K562 (cell line): ENCODE measurements at regions not wholly inside any gene's neighbourhood (a gene's known extent, or its start where the extent isn't known, plus 50 kb on each side); places are given as distances from the start of the nearest gene placed in this dataset.

Experiments
- ATAC-seq: fragments of 200-7000 bp; cut with Tn5 transposase; 3 replicates; pipeline ENCODE4 v1.9.1; 2020; ENCODE audit warnings: moderate library complexity
- BruUV-seq: library from RNA; stranded (reverse); fragments of 400-500 nt; replicated peaks from 2 replicates; lab custom pipeline; 2021; lab: Mats Ljungman, UMichigan
- CTCF ChIA-PET: fragments of 300-600 bp; formaldehyde crosslinking; extraction: SDS; loops from one replicate; lab custom pipeline; 2021; ENCODE audit warnings: low intra/inter-chr PET ratio; lab: Yijun Ruan, JAX
- POLR2A ChIA-PET: fragments of 300-600, 350-650 bp; sonication (Branson Sonifier 250); formaldehyde crosslinking; extraction: SDS; loops from one replicate; lab custom pipeline; 2021; ENCODE audit warnings: antibody characterized with exemption, inconsistent platforms; lab: Yijun Ruan, JAX
- DNase-seq, 4 experiments: peaks; one replicate each; pipeline versions ENCODE4 v3.0.0 to v3.0.0-alpha.2; 2011 to 2018; ENCODE audit warnings: low spot score in 3 of 4, mixed read lengths in 3 of 4; ENCODE audit errors: extremely low read depth in 1 of 4
- FAIRE-seq: peaks from 2 replicates; lab custom pipeline; 2011; peaks lifted over from hg19 to GRCh38; lab: Jason Lieb, UNC
- H2AFZ ChIP-seq: 2 replicates; pipeline ENCODE4 v1.6.0; 2011; ENCODE audit warnings: low read depth, low read length, control low read depth, inconsistent platforms
- H3K27ac ChIP-seq: fragments of 200-600 bp; 3 replicates; pipeline ENCODE4 v1.8.0; 2011; ENCODE audit warnings: low read depth, mild to moderate bottlenecking, control low read depth, inconsistent platforms, low read length, moderate library complexity, mixed read lengths; ENCODE audit errors: extremely low read depth
- H3K27me3 ChIP-seq, 2 experiments: fragments of 300-600 bp in 1 of 2; 2 replicates in 1 of 2; 3 replicates in 1 of 2; pipeline versions ENCODE4 v1.6.0 to v1.8.0; 2011; ENCODE audit warnings: inconsistent platforms in 2 of 2, low read length in 2 of 2, mild to moderate bottlenecking in 1 of 2, mixed read lengths in 1 of 2, moderate library complexity in 1 of 2; ENCODE audit not compliant: control insufficient read depth in 2 of 2, insufficient read depth in 2 of 2
- H3K36me3 ChIP-seq: fragments of 300-600 bp; 3 replicates; pipeline ENCODE4 v1.8.0; 2011; ENCODE audit warnings: mild to moderate bottlenecking, low read length, inconsistent platforms; ENCODE audit not compliant: control insufficient read depth, insufficient read depth
- H3K4me1 ChIP-seq, 2 experiments: fragments of 200-600 bp in 1 of 2; replicated peaks in 1 of 2; 2 replicates in 1 of 2; 3 replicates in 1 of 2; pipeline versions ENCODE4 v1.5.1 to v1.8.0; 2011; ENCODE audit warnings: inconsistent platforms in 2 of 2, low read length in 2 of 2, mild to moderate bottlenecking in 1 of 2, mixed read lengths in 1 of 2, moderate library complexity in 1 of 2; ENCODE audit not compliant: control insufficient read depth in 2 of 2, insufficient read depth in 2 of 2
- H3K4me2 ChIP-seq: 2 replicates; pipeline ENCODE4 v1.6.1; 2011; ENCODE audit warnings: low read length, control low read depth, inconsistent platforms, mixed read lengths; ENCODE audit not compliant: insufficient read depth
- H3K4me3 ChIP-seq: fragments of 200-600 bp; sonication (generic), shearing (Covaris generic); 2 replicates; pipeline ENCODE4 v1.5.1; 2016; ENCODE audit warnings: control low read depth, inconsistent platforms
- H3K79me2 ChIP-seq: fragments of 200-600 bp; 3 replicates; pipeline ENCODE4 v1.8.0; 2011; ENCODE audit warnings: low read length, inconsistent platforms; ENCODE audit not compliant: control insufficient read depth, insufficient read depth
- H3K9ac ChIP-seq, 2 experiments: 2 replicates each; pipeline versions ENCODE4 v1.6.0 to v1.6.1; 2011; ENCODE audit warnings: low read depth in 2 of 2, low read length in 2 of 2, control low read depth in 1 of 2, inconsistent platforms in 1 of 2, mild to moderate bottlenecking in 1 of 2, mixed read lengths in 1 of 2; ENCODE audit not compliant: insufficient read depth in 1 of 2
- H3K9me1 ChIP-seq: one replicate; pipeline ENCODE4 v1.6.0; 2011; ENCODE audit warnings: inconsistent platforms, mild to moderate bottlenecking, low read length, moderate library complexity; ENCODE audit not compliant: control insufficient read depth, insufficient read depth
- H3K9me3 ChIP-seq: replicated peaks from 2 replicates; pipeline ENCODE4 v1.5.1; 2011; ENCODE audit warnings: low read depth, low read length, inconsistent platforms; ENCODE audit not compliant: control insufficient read depth, insufficient read depth
- H4K20me1 ChIP-seq: replicated peaks from 2 replicates; pipeline ENCODE4 v1.6.1; 2011; ENCODE audit warnings: low read length, inconsistent platforms, mixed read lengths; ENCODE audit not compliant: control insufficient read depth, insufficient read depth
- GABPB2 ChIP-seq: fragments of 250-450 bp; sonication (Bioruptor Pico); conservative IDR thresholded peaks from 2 replicates; pipeline ENCODE4 v1.5.1; 2021; ENCODE audit warnings: mild to moderate bottlenecking
- GATAD2A ChIP-seq: fragments of 450-650 bp; IDR thresholded peaks from 2 replicates; pipeline ENCODE4 v1.6.1; 2017
- MEF2D ChIP-seq: conservative IDR thresholded peaks from 2 replicates; pipeline ENCODE4 v1.6.1; 2016; ENCODE audit warnings: low read depth, missing genetic modification characterization, missing compliant biosample characterization
- NR2C2 ChIP-seq, 2 experiments: fragments of 200-800 bp in 1 of 2; sonication (Bioruptor generic) in 1 of 2; sonication (generic) in 1 of 2; formaldehyde crosslinking in 1 of 2; IDR thresholded peaks; 2 replicates each; pipeline versions ENCODE4 v1.6.1 to v1.8.0; 2016 to 2022; ENCODE audit warnings: mild to moderate bottlenecking in 1 of 2, missing compliant biosample characterization in 1 of 2, missing genetic modification characterization in 1 of 2, missing genetic modification reagents in 1 of 2
- RBM17 ChIP-seq: fragments of 200-400 bp; formaldehyde crosslinking; IDR thresholded peaks from 2 replicates; pipeline ENCODE4 v1.6.1; 2017; ENCODE audit warnings: low read depth, mild to moderate bottlenecking, low read length, borderline replicate concordance
- TEAD1 ChIP-seq, 2 experiments: fragments of 450-650 bp in 1 of 2; sonication (generic) in 1 of 2; formaldehyde crosslinking; IDR thresholded peaks; 2 replicates each; pipeline versions ENCODE4 v1.4.0 to v1.8.0; 2020 to 2022; ENCODE audit warnings: mild to moderate bottlenecking in 2 of 2, missing genetic modification reagents in 1 of 2
- YBX1 ChIP-seq: fragments of 450-650 bp; IDR thresholded peaks from 2 replicates; pipeline ENCODE4 v1.7.1; 2016; ENCODE audit warnings: mild to moderate bottlenecking
- ZNF232 ChIP-seq: sonication (generic); formaldehyde crosslinking; IDR thresholded peaks from 2 replicates; pipeline ENCODE4 v1.8.0; 2022; ENCODE audit warnings: mild to moderate bottlenecking, missing genetic modification reagents
- ZNF717 ChIP-seq: fragments of 250-450 bp; sonication (Bioruptor Pico); IDR thresholded peaks from 2 replicates; pipeline ENCODE4 v1.5.0; 2021
- ZZZ3 ChIP-seq: fragments of 450-650 bp; IDR thresholded peaks from 2 replicates; pipeline ENCODE4 v1.6.1; 2016; ENCODE audit warnings: antibody characterized with exemption, mild to moderate bottlenecking, moderate library complexity
- WGBS: fragments of 100-300 bp; shearing (Covaris generic); methylation state at CpG from one replicate; pipeline ENCODE4 v1.1.6; 2016; ENCODE audit warnings: low coverage, mixed read lengths; ENCODE audit not compliant: insufficient coverage; ENCODE audit errors: missing lambda C conversion rate; 5-methylcytosine and 5-hydroxymethylcytosine counted together
- in situ Hi-C: fragments of 300-500 bp; cut with MboI; formaldehyde crosslinking; loops from 4 replicates; pipeline ENCODE4 v1.15.0; 2018; ENCODE audit warnings: inconsistent platforms, mixed read lengths
- intact Hi-C: fragments of 100-400 bp; cut with micrococcal nuclease; formaldehyde crosslinking; loops from 2 replicates; pipeline ENCODE4 v1.14.2; 2022

- Histone ChIP-seq H3K4me2 (no peak overlapping the region), H3K9ac (no peak overlapping the region), H3K27me3 (peaks cover 2 to 5% of the 10 kb centered on the region in 2 experiments; a peak in 1 of 5 replicates), H2AFZ (no peak overlapping the region), H3K4me3 (no peak overlapping the region), H3K9me1 (no peaks in the 10 kb centered on the region), H3K79me2 (no peaks in the 10 kb centered on the region), H3K4me1 (peaks cover 17% of the 10 kb centered on the region in 2 experiments; a peak in 4 of 5 replicates), H3K27ac (no peak overlapping the region), H3K9me3 (no peaks in the 10 kb centered on the region), H4K20me1 (no peaks in the 10 kb centered on the region; the same call in 1 of the 2 replicates), H3K36me3 (no peaks in the 10 kb centered on the region)
- BruUV-seq, result no TSS peak
- DNase-seq (no peak), ATAC-seq (no peak), FAIRE-seq (no peak)
- in situ Hi-C loops (no loop called here), intact Hi-C loops (loop anchor here (5.0 kb wide), 1 partner anchor 41 kb away; no protein-coding TSS in a partner anchor)
- POLR2A ChIA-PET, result interaction anchor here (1.3 kb wide), 1 partner anchor 21 kb away, joined by 3 read pairs; no protein-coding TSS in a partner anchor
- 13% methylated on average over 2 of the region's 2 CpGs for WGBS
- CTCF ChIA-PET, result no interaction called here
- TF ChIP-seq ZNF232 (CRISPR knock-in tag) (no peak), YBX1 (no peak), RBM17 (no peak), ZZZ3 (no peak), TEAD1 (CRISPR knock-in tag; IDR thresholded peaks at IDR 0.05) (no peak), GABPB2 (no peak), GATAD2A (no peak), ZNF717 (CRISPR knock-in tag) (no peak), NR2C2 (CRISPR knock-in tag; IDR thresholded peaks at IDR 0.05) (no peak), NR2C2 (tag; IDR thresholded peaks at IDR 0.05) (no peak), MEF2D (tag) (no peak)
These were observed 56.7 kb upstream of the CLPB start for GRCh38 chr11:72491001-72491400.
